OCI-LY3 (cell line): ENCODE measurements at regions not wholly inside any gene's neighbourhood (a gene's known extent, or its start where the extent isn't known, plus 50 kb on each side); places are given as distances from the start of the nearest gene placed in this dataset.

ENCODE experiments used
- EZH2phosphoT487 ChIP-seq: fragments of 200-600 bp; shearing (Covaris generic); IDR thresholded peaks from 2 replicates; pipeline ENCODE4 v1.6.1; 2018; ENCODE audit warnings: antibody characterized with exemption, mixed run types, low read depth
- TF ChIP-seq, protein P1 (sequence below): fragments of 200-600, 300-600 bp; sonication (generic); IDR thresholded peaks from 2 replicates; pipeline ENCODE4 v1.5.1; 2014; ENCODE audit warnings: antibody characterized with exemption, low read length, low read depth

GRCh38 chr15:69627548-69628158 is 175.0 kb downstream of the RPLP1 start:
- TF ChIP-seq, protein P1, sequence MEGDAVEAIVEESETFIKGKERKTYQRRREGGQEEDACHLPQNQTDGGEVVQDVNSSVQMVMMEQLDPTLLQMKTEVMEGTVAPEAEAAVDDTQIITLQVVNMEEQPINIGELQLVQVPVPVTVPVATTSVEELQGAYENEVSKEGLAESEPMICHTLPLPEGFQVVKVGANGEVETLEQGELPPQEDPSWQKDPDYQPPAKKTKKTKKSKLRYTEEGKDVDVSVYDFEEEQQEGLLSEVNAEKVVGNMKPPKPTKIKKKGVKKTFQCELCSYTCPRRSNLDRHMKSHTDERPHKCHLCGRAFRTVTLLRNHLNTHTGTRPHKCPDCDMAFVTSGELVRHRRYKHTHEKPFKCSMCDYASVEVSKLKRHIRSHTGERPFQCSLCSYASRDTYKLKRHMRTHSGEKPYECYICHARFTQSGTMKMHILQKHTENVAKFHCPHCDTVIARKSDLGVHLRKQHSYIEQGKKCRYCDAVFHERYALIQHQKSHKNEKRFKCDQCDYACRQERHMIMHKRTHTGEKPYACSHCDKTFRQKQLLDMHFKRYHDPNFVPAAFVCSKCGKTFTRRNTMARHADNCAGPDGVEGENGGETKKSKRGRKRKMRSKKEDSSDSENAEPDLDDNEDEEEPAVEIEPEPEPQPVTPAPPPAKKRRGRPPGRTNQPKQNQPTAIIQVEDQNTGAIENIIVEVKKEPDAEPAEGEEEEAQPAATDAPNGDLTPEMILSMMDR, result no peak
- TF ChIP-seq EZH2phosphoT487, result no peak
